GM18505 (cell line): ENCODE measurements at regions not wholly inside any gene's neighbourhood (a gene's known extent, or its start where the extent isn't known, plus 50 kb on each side); places are given as distances from the start of the nearest gene placed in this dataset.

Experiments
- ATAC-seq: cut with Tn5 transposase; IDR thresholded peaks from one replicate; pipeline ENCODE4 v1.9.1; 2021; ENCODE audit not compliant: unreplicated experiment
- POLR2A ChIP-seq: IDR thresholded peaks from 4 replicates; pipeline ENCODE4 v1.6.1; 2011; ENCODE audit warnings: borderline replicate concordance; ENCODE audit not compliant: insufficient read depth, insufficient read length; ENCODE audit errors: extremely low read depth

DNA sequence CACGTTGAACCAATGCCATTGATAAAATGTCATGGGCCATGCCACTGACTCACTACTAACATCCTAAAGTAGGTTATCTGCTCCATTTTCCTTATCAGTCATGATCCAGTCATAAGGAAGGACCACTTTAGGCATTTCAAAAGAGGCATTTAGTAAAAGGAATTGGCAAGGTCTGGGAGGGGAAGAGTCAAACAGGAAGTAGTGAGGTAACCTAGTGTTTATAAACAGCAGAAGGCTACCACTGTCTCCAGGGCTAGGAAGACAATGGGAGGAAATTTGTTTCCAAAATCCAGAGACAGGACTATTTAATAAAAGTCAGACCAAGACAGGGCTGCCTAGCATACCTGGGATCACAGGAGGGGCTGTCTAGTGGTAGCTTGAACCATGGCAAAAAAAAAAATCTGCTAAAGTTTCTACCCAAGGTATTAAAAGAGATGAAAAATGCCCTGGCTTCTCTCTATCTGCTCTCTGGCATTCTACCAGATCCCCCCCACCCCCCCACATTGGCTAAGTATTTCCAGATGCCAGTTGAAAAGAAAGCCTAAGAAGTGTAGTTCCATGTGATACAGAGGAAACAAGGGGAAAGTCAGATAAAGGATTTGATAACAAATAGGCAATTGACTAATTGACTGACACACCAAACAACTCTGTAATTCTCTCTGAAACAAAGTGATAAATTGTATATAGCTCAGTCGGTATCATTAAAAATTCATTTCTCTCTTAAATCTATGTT, 50.4 kb upstream of the C11orf87 start:
- ATAC-seq: no peak
- TF ChIP-seq POLR2A: no peak
